ENCODE measurements at regions not wholly inside any gene's neighbourhood (a gene's known extent, or its start where the extent isn't known, plus 50 kb on each side); places are given as distances from the start of the nearest gene placed in this dataset.

DNA sequence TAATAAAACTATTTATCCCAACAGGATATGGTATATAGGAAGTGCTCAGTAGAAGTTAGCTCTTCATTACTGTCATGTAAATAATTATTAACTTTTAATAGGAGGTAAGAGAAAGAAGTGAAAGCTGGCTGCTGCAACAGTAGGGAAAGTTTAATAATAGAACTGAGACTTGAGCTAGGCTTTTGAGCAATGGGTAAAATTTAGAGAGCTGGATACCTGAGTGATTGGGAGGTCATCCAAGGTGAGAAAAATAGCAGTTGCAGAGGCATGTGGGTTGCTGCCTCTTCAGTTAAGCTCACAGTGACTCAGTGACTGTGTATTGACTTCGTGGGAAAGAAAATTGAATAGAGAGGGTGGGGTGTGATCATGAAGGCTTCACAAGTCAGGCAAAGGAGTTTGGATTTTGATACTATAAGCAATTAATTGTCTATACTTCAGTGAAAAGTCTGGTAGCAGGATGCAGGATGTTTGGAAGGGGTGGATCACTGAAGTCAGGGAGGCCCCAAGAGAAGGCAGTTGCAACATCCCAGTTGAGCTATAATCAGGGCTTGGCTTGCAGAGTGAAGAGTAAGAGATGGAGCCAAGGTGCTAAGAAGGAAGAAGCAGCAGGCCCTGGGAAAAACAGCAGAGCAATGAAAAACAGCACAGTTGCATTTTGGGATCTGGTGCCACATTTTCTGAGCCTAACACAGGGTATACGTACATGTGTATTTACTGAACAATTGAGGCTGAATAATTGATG lies 172.0 kb upstream of the FRMD6 start:
- Histone ChIP-seq H3K36me3 (ENCODE audit: control insufficient read depth in 5 of 5, insufficient read depth in 5 of 5, low read length in 5 of 5) (no peaks in the 10 kb centered on the region), H3K9ac (ENCODE audit: low read length in 5 of 5) (no peak overlapping the region), H3K9me3 (ENCODE audit: control insufficient read depth in 5 of 5, low read length in 5 of 5) (no peaks in the 10 kb centered on the region), H3K4me3 (ENCODE audit: low read depth in 1 of 5, low read length in 5 of 5) (no peak overlapping the region), H3K27me3 (ENCODE audit: control insufficient read depth in 5 of 5, insufficient read depth in 4 of 5, low read length in 5 of 5) (peaks cover 0 to 4% (median 0%) of the 10 kb centered on the region in 5 donors), H3K27ac (ENCODE audit: low read depth, low read length) (no peak overlapping the region), H3K4me1 (ENCODE audit: control insufficient read depth in 5 of 5, insufficient read depth in 5 of 5, low read length in 5 of 5) (peaks cover 0 to 5% (median 4%) of the 10 kb centered on the region in 5 donors)

DNA sequence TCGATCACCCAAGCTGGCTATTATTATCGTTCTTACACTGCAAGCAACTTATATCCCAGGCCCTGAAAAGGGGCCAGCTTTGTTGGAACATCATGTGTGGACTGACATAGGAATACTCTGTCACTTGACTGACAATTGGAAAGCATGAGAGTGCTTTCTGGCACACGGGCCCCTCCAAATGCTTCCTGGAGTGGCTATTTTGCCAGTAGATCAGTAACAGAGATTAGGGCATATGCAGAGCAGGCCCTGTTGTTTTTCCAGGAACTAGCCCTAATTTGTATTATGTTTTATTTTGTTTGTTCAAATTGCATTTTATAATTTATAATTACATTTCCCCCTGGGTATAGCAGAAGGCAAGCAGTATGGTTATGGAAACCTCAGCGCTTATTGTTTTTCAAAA lies 170.1 kb upstream of the FRMD6 start:
- Histone ChIP-seq H3K4me1 (ENCODE audit: control insufficient read depth in 5 of 5, insufficient read depth in 5 of 5, low read length in 5 of 5) (peaks cover 0 to 5% (median 4%) of the 10 kb centered on the region in 5 donors), H3K27ac (ENCODE audit: low read depth, low read length) (no peak overlapping the region)

DNA sequence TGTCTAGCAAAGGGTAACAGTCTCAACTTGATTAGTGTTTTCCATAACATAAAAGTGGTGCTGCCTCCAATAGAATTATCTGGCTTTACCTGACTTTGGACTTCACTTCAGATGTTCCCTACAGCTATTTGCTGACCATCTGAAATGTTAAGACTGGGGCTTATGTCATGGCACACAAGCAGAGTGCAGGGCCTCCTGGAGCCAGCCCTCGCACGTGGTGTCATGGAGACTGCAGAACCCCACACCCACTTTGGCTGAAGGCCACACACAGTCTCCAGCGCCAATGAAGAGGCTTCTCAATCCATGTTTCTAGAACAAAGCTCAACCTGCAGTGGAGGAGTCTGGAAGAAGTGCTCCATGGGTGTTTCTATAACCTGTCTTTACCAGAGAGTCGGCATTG lies 169.6 kb upstream of the FRMD6 start:
- Histone ChIP-seq H3K36me3 (ENCODE audit: control insufficient read depth in 5 of 5, insufficient read depth in 5 of 5, low read length in 5 of 5) (no peaks in the 10 kb centered on the region), H3K9me3 (ENCODE audit: control insufficient read depth in 5 of 5, low read length in 5 of 5) (no peaks in the 10 kb centered on the region), H3K4me3 (ENCODE audit: low read depth in 1 of 5, low read length in 5 of 5) (no peak overlapping the region), H3K27ac (ENCODE audit: low read depth, low read length) (no peak overlapping the region), H3K27me3 (ENCODE audit: control insufficient read depth in 5 of 5, insufficient read depth in 4 of 5, low read length in 5 of 5) (no peaks in the 10 kb centered on the region), H3K9ac (ENCODE audit: low read length in 5 of 5) (no peak overlapping the region), H3K4me1 (ENCODE audit: control insufficient read depth in 5 of 5, insufficient read depth in 5 of 5, low read length in 5 of 5) (peaks cover 0 to 5% (median 4%) of the 10 kb centered on the region in 5 donors)

More for the DNA sequence above, 170.1 kb upstream of the FRMD6 start:
- no peak overlapping the region for H3K4me3 ChIP-seq (ENCODE audit: low read depth in 1 of 5, low read length in 5 of 5)
- H3K27me3 ChIP-seq (ENCODE audit: control insufficient read depth in 5 of 5, insufficient read depth in 4 of 5, low read length in 5 of 5): no peaks in the 10 kb centered on the region
- H3K9ac ChIP-seq (ENCODE audit: low read length in 5 of 5): no peak overlapping the region
- no peaks in the 10 kb centered on the region for H3K9me3 ChIP-seq (ENCODE audit: control insufficient read depth in 5 of 5, low read length in 5 of 5)
- no peaks in the 10 kb centered on the region for H3K36me3 ChIP-seq (ENCODE audit: control insufficient read depth in 5 of 5, insufficient read depth in 5 of 5, low read length in 5 of 5)

DNA sequence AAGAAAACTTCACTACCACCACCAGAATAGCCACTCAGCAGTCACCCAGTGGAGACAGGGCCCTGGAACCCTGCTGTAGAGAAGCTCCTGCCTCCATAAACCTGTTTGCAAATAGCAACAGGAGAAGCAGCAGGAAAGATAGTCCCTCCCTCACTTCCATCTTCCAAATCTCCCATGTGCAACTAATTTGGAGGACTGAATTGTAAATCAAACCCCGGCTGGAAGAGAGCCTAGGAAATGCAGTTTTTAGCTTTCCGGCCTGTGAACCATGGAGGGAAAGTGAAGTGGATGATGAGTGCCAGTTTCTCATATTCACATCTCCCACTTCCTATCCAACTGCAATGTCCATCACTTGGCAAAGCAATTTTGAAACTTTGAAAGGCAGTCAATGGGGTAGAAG lies 167.2 kb upstream of the FRMD6 start:
- H3K9me3 ChIP-seq (ENCODE audit: control insufficient read depth in 5 of 5, low read length in 5 of 5): no peaks in the 10 kb centered on the region
- H3K9ac ChIP-seq (ENCODE audit: low read length in 5 of 5): no peak overlapping the region
- H3K36me3 ChIP-seq (ENCODE audit: control insufficient read depth in 5 of 5, insufficient read depth in 5 of 5, low read length in 5 of 5): no peaks in the 10 kb centered on the region
- H3K27ac ChIP-seq (ENCODE audit: low read depth, low read length): no peak overlapping the region
- no peaks in the 10 kb centered on the region for H3K27me3 ChIP-seq (ENCODE audit: control insufficient read depth in 5 of 5, insufficient read depth in 4 of 5, low read length in 5 of 5)
- H3K4me3 ChIP-seq (ENCODE audit: low read depth in 1 of 5, low read length in 5 of 5): no peak overlapping the region
- peaks cover 0 to 5% (median 4%) of the 10 kb centered on the region in 5 donors for H3K4me1 ChIP-seq (ENCODE audit: control insufficient read depth in 5 of 5, insufficient read depth in 5 of 5, low read length in 5 of 5)

DNA sequence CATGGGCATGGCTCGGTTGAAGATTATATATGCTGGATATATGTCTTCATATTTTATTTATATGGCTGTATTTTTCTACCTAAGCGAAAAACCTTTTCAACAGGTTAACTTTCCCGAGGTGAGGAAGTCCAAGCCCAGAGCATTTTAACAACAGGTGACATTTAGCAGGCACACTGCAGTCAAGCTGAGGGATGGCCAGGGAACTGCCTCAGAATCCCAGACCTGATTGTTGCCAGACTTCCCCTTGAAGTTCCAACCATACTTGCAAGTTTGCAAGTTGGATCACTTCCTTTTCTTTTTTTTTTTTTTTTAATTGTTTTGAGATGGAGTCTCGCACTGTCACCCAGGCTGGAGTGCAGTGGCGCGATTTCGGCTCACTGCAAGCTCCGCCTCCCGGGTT lies 166.0 kb upstream of the FRMD6 start:
- Histone ChIP-seq H3K27ac (ENCODE audit: low read depth, low read length) (no peak overlapping the region), H3K4me3 (ENCODE audit: low read depth in 1 of 5, low read length in 5 of 5) (no peak overlapping the region), H3K9me3 (ENCODE audit: control insufficient read depth in 5 of 5, low read length in 5 of 5) (no peaks in the 10 kb centered on the region), H3K4me1 (ENCODE audit: control insufficient read depth in 5 of 5, insufficient read depth in 5 of 5, low read length in 5 of 5) (peaks cover 0 to 5% (median 0%) of the 10 kb centered on the region in 5 donors), H3K36me3 (ENCODE audit: control insufficient read depth in 5 of 5, insufficient read depth in 5 of 5, low read length in 5 of 5) (no peaks in the 10 kb centered on the region), H3K9ac (ENCODE audit: low read length in 5 of 5) (no peak overlapping the region), H3K27me3 (ENCODE audit: control insufficient read depth in 5 of 5, insufficient read depth in 4 of 5, low read length in 5 of 5) (no peaks in the 10 kb centered on the region)

DNA sequence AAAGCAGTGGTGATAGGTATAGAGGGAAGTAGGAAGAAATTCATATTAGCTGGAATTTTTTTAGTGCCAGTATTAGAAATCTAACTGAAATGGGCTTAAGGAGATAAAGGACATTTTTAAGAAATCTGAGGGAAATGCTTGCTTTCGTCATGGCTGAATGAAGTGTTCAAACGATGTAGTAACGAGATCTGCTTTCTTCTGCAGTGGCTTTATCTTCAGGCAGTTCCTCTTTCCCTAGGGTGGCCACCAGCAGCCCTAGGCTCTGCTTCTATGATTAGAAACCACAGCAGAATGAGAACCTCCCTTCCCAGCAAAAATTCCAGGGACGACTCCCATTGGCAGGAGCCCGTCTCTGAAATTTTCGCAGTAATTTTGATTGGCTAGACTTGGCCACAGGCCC lies 163.9 kb upstream of the FRMD6 start:
- H3K36me3 ChIP-seq (ENCODE audit: control insufficient read depth in 5 of 5, insufficient read depth in 5 of 5, low read length in 5 of 5): no peaks in the 10 kb centered on the region
- no peaks in the 10 kb centered on the region for H3K4me1 ChIP-seq (ENCODE audit: control insufficient read depth in 5 of 5, insufficient read depth in 5 of 5, low read length in 5 of 5)
- H3K27ac ChIP-seq (ENCODE audit: low read depth, low read length): no peak overlapping the region
- no peaks in the 10 kb centered on the region for H3K9me3 ChIP-seq (ENCODE audit: control insufficient read depth in 5 of 5, low read length in 5 of 5)
- no peak overlapping the region for H3K9ac ChIP-seq (ENCODE audit: low read length in 5 of 5)
- no peak overlapping the region for H3K4me3 ChIP-seq (ENCODE audit: low read depth in 1 of 5, low read length in 5 of 5)
- no peaks in the 10 kb centered on the region for H3K27me3 ChIP-seq (ENCODE audit: control insufficient read depth in 5 of 5, insufficient read depth in 4 of 5, low read length in 5 of 5)

DNA sequence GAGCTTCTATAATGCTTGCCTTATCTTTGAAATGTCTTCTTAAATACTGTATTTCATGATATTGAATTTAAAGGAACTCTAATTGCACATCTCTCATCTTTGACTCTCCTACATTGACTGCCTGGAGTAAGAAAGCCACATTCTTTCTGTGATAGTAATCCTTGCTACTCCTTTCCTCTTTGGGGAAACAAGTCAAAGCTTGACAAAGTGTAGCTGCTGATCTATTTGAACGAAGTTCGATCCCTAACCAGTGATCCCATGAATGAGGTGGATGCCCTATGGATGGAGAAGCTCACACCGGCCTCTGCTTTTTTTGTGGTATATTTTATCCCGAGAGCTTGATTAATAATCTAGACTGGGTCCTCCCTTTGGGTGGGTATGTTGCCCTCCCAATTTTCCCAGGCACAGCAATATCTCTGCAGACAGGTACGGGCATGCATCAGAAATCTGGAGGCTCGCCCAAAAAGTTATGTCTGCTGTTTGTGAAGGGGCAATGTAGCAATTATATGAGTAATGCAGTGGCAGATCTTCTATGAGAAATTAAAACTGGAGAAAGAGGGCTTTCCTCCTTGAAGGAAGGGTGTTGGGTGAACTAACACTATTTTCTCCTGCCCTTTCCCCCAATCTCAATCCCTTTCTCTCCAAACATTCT lies 163.0 kb upstream of the FRMD6 start:
- no peaks in the 10 kb centered on the region for H3K27me3 ChIP-seq (ENCODE audit: control insufficient read depth in 5 of 5, insufficient read depth in 4 of 5, low read length in 5 of 5)
- no peak overlapping the region for H3K9ac ChIP-seq (ENCODE audit: low read length in 5 of 5)
- H3K9me3 ChIP-seq (ENCODE audit: control insufficient read depth in 5 of 5, low read length in 5 of 5): no peaks in the 10 kb centered on the region
- H3K36me3 ChIP-seq (ENCODE audit: control insufficient read depth in 5 of 5, insufficient read depth in 5 of 5, low read length in 5 of 5): no peaks in the 10 kb centered on the region
- H3K4me1 ChIP-seq (ENCODE audit: control insufficient read depth in 5 of 5, insufficient read depth in 5 of 5, low read length in 5 of 5): no peaks in the 10 kb centered on the region
- no peak overlapping the region for H3K27ac ChIP-seq (ENCODE audit: low read depth, low read length)
- no peak overlapping the region for H3K4me3 ChIP-seq (ENCODE audit: low read depth in 1 of 5, low read length in 5 of 5)

DNA sequence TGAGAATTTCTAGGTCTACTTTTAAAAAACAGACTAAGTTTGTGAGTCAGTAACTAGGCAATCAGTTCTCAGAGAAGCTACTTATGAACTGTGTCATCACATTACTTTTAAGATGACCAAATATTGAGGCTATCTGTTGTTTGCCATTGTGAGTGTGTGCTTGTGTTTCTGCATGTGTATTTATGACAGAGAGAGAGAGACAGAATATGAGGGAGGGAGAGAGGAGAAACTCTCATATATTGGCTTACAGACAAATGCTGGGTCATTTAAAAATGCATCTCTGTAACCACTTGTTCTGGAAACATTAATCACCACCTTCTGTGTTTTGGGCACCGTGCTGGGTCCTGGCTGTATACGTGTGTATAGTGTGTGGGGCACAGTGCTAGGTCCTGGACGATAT lies 161.5 kb upstream of the FRMD6 start:
- Histone ChIP-seq H3K27me3 (ENCODE audit: control insufficient read depth in 5 of 5, insufficient read depth in 4 of 5, low read length in 5 of 5) (no peaks in the 10 kb centered on the region), H3K4me1 (ENCODE audit: control insufficient read depth in 5 of 5, insufficient read depth in 5 of 5, low read length in 5 of 5) (no peaks in the 10 kb centered on the region), H3K9ac (ENCODE audit: low read length in 5 of 5) (no peak overlapping the region), H3K4me3 (ENCODE audit: low read depth in 1 of 5, low read length in 5 of 5) (no peak overlapping the region), H3K9me3 (ENCODE audit: control insufficient read depth in 5 of 5, low read length in 5 of 5) (no peaks in the 10 kb centered on the region), H3K36me3 (ENCODE audit: control insufficient read depth in 5 of 5, insufficient read depth in 5 of 5, low read length in 5 of 5) (no peaks in the 10 kb centered on the region), H3K27ac (ENCODE audit: low read depth, low read length) (no peak overlapping the region)

DNA sequence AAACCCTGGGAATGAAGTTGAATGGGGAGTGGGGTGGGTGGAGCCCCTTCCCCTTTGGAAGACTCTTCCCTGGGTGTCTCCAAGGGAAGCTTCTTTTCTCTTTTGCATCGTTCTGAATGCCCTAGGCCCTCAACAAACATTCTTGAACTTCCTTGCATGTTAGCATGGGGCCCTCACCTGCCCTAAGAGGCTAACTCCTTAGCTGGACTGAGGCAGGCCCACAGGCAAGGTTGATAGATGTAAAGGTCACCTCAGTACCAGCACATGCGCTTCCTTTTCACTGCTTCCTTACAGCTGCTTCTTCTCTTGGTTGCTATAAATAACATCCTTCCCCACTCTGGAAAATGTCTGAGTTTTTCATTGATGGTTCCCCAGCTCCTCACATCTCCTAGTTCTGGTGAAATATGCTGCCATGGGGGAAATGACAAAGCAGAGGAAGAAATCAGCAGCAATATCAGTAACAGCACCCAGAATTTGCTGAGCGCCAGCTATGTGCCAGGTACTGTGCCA lies 160.6 kb upstream of the FRMD6 start:
- H3K9ac ChIP-seq (ENCODE audit: low read length in 5 of 5): no peak overlapping the region
- no peak overlapping the region for H3K27ac ChIP-seq (ENCODE audit: low read depth, low read length)
- no peaks in the 10 kb centered on the region for H3K9me3 ChIP-seq (ENCODE audit: control insufficient read depth in 5 of 5, low read length in 5 of 5)
- H3K36me3 ChIP-seq (ENCODE audit: control insufficient read depth in 5 of 5, insufficient read depth in 5 of 5, low read length in 5 of 5): no peaks in the 10 kb centered on the region
- no peaks in the 10 kb centered on the region for H3K4me1 ChIP-seq (ENCODE audit: control insufficient read depth in 5 of 5, insufficient read depth in 5 of 5, low read length in 5 of 5)
- no peak overlapping the region for H3K4me3 ChIP-seq (ENCODE audit: low read depth in 1 of 5, low read length in 5 of 5)
- no peaks in the 10 kb centered on the region for H3K27me3 ChIP-seq (ENCODE audit: control insufficient read depth in 5 of 5, insufficient read depth in 4 of 5, low read length in 5 of 5)

DNA sequence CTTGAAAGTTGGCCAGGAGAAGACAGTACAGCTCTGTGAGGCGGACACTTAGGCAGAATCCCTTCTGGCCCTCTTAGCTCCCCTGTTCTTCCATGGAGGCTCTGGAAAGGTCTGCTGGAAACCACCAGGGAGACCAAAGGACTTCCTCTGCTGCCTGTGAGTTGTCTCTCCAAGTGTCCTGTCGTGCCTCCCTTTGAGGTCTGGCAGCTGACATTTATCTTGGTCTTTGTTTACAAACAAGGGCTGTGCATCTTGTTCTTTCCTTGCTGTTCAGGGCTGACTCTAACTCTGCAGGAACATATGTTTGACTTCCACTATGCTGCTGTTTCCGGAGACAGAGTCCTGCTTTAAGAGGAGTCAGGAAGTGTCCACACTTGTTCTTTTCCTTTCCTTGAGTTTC lies 159.9 kb upstream of the FRMD6 start:
- H3K9ac ChIP-seq (ENCODE audit: low read length in 5 of 5): no peak overlapping the region
- H3K4me1 ChIP-seq (ENCODE audit: control insufficient read depth in 5 of 5, insufficient read depth in 5 of 5, low read length in 5 of 5): no peaks in the 10 kb centered on the region
- H3K27ac ChIP-seq (ENCODE audit: low read depth, low read length): no peak overlapping the region

More for the DNA sequence above, 159.9 kb upstream of the FRMD6 start:
- H3K4me3 ChIP-seq (ENCODE audit: low read depth in 1 of 5, low read length in 5 of 5): no peak overlapping the region
- H3K36me3 ChIP-seq (ENCODE audit: control insufficient read depth in 5 of 5, insufficient read depth in 5 of 5, low read length in 5 of 5): no peaks in the 10 kb centered on the region
- no peaks in the 10 kb centered on the region for H3K27me3 ChIP-seq (ENCODE audit: control insufficient read depth in 5 of 5, insufficient read depth in 4 of 5, low read length in 5 of 5)
- no peaks in the 10 kb centered on the region for H3K9me3 ChIP-seq (ENCODE audit: control insufficient read depth in 5 of 5, low read length in 5 of 5)

Measured in subcutaneous abdominal adipose tissue (tissue), 5 donors.